ENCODE measurements at regions not wholly inside any gene's neighbourhood (a gene's known extent, or its start where the extent isn't known, plus 50 kb on each side); places are given as distances from the start of the nearest gene placed in this dataset.
"Not testable (repeated sequence)": the region's sequence is repeated elsewhere in the genome, so short reads cannot be mapped to it uniquely, and the experiment has no call there.

GRCh38 chr4:12071316-12071715, 642.6 kb upstream of the HS3ST1 start:
- no peak for DNase-seq (ENCODE audit: low spot score)

- DNase-seq (ENCODE audit: low spot score), result no peak
Observed at GRCh38 chr4:12053966-12054365, 625.3 kb upstream of the HS3ST1 start.

DNA sequence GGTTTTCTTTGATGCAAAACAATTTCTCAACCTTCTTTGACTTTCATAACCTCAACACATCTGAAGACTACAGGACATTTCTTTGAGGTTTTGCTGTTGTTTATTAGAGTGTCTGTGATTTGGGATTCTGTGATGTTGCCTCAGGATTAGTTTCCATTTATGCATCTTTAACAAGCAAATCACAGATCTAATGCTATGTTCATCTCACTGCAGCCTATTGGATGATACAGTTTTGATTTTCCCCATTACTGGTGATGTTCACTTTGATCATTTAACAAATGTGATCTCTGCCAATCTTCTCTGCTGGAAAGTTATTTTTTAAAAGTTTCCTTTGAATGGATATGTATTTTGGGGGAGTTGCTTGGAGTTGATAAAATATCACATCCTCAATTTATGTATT, 624.9 kb upstream of the HS3ST1 start:
- no peak for DNase-seq (ENCODE audit: low spot score)

DNA sequence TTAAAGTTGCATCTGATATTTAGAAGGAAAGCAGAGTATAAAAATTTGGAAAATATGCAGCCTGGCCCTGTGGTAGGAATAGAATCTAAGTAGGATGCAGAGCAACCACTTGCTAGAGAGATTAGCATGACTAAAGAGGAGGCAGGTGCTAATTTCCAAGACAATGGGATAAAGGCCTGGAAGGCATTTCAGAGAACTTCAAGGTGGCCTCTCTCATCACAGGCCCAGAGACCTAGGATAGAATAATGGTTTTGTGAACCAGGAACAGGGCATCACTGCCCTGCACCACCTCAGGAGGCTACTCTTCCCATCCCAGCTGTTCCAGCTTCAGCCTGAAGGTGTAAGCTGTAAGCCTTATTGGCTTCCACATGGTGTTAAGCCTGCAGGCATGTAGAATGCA, 621.7 kb upstream of the HS3ST1 start:
- DNase-seq (ENCODE audit: low spot score), result no peak

DNA sequence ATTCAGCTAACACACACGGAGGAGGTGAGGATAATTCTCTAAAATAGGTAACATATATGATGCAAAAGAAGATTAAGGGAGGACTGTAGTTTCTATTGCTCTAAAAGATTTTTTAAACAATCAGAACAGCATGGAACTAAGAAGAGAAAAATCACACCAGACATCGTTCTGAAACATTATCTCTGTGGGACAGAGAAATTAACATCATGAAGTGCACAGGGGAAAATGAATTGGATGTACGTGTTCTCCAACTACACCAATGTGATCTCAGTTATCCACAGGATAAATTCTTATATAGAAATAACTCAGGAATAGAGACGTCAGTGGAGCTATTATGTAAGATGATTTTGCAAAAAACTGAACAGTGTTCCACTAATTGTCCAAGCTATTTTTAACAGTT, 614.1 kb upstream of the HS3ST1 start:
- no peak for DNase-seq (ENCODE audit: low spot score)

DNA sequence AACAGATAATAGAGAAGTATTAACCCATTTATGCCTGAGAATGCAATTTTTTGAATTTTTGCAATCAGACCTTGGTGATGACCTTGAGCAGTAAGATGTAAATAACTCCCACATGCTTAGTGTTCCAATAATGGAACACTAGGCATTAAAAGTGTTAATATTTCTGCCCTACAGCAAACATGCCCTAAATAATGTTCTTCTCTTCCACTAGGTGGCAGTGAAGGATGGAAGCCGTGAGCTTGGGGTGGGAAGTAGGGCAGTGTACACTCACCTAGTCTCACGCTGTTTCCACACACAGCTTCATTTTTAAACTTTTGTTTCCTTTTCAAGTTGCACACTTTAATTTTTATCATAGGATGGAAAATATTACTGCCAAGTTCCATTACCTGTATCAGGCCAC, 613.1 kb upstream of the HS3ST1 start:
- DNase-seq (ENCODE audit: low spot score), result no peak

GRCh38 chr4:12036450-12036849, 607.8 kb upstream of the HS3ST1 start:
- DNase-seq (ENCODE audit: low spot score), result no peak

DNA sequence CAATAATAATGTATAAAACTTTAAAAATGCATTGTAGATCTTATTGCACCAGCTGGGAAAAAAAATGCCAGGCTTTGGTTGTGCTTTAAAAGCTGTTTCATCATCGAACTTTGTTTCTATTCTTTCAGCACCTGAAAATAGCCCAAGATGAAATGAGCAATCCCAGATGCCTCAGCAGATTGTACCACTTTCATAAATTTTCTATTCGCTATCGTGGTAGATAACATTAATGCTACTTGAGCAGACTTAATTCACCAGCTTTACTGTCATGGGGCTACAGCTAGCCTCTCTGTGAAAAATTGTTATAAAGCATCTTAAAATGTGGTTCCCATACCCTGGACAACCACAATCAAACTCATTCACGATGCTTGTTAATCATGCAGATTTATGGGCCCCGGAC, 599.6 kb upstream of the HS3ST1 start:
- no peak for DNase-seq (ENCODE audit: low spot score)

- DNase-seq (ENCODE audit: low spot score), result no peak
Observed at GRCh38 chr4:12022409-12022808, 593.7 kb upstream of the HS3ST1 start.

DNA sequence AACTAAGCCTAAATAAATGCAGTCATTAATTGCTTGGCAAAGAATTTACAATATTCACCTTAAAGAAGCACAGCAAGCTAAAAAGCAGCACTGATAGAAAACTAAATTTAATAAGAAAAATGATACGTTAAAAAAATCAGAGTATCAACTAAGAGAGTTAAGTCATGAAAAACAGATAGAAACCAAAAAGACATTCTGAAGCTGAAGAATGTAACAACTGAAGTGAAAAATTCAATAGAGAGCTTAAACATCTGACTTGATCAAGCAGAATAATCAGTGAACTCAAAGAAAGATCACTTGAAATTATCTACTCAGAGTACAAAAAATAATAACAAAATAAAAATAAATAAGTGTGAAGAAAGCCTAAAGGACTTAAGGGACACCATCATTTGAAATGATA, 588.0 kb upstream of the HS3ST1 start:
- no peak for DNase-seq (ENCODE audit: low spot score)

DNA sequence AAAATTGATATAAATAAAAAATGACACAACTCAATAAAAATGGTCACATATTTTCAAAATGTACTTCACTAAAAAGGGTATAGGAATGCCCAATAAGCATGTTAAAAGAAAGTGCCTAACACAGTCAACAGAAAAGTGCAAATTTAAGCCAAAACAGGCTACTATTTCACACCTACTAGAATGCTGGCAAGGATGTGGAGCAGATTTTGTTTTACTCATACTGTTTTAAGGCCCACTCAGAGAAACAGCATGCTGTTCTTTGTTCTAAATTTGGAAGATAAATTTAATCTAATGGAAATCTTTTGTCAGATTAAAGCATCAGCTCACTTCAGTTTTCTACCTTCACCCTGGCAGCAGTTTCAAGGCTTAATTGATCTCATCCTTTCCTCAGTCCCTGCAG, 576.8 kb upstream of the HS3ST1 start:
- DNase-seq (ENCODE audit: low spot score), result no peak

GRCh38 chr4:11996581-11996980, 567.9 kb upstream of the HS3ST1 start:
- not testable (repeated sequence) for DNase-seq (ENCODE audit: low spot score)

DNA sequence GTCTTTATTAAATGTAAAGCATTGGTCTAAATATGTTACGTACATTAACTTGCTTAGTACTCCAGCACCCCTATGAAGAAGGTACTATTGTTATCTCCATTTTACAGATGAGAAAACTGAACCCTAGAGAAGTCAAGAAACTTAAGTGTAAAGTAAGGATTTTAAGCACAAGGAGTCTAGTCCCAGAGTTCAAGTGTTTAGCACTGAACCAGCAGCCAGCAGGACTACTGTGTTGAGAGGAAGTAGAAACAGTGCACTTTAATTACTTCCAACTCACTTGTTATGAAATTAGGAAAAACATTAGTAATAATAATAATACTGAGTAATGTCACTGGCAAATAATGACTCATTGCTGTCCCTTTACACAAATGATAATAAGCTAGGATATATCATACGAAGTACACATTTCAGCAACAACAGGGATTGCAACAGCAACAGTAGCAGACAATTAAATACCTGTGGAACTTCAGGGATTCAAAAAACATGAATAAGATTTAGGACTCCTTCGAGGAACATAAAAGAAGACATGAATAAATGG, 548.1 kb upstream of the HS3ST1 start:
- DNase-seq (ENCODE audit: low spot score), result no peak

DNA sequence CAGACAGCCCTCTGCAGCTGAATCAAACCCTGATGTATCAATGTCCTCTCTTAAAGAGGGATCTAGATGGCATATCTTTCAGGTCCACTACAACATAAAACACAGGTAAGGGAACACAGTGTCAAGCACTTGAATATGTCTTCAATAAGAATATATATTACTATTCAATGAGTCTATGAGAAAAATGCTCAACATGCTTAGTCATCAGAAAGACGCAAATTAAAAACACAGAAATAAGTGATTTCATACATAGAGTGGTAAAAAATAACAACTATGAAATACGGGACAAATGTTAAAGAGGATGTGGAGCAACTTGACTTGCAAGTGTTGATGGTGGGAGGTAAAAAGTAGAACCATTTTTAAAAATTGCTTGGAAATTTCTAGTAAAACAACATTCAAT, 544.6 kb upstream of the HS3ST1 start:
- DNase-seq (ENCODE audit: low spot score), result no peak

DNA sequence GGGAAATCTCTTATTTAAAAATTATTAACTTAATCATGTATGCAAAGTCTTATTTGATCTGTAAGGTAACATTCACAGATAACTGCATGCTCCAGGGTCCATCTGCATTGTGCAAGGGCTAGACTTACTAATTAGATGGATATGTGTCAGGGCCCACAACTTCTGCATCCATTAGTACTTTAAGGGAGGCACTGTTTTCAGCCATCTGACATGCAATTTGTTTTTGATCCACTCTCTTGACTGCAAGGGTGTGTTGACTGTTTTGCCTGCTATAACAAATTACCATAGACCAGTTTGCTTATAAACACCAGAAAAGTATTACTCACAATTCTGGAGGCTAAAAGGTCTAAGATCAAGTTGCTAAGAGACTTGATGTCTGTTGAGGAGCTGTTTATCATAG, 542.1 kb upstream of the HS3ST1 start:
- no peak for DNase-seq (ENCODE audit: low spot score)

DNA sequence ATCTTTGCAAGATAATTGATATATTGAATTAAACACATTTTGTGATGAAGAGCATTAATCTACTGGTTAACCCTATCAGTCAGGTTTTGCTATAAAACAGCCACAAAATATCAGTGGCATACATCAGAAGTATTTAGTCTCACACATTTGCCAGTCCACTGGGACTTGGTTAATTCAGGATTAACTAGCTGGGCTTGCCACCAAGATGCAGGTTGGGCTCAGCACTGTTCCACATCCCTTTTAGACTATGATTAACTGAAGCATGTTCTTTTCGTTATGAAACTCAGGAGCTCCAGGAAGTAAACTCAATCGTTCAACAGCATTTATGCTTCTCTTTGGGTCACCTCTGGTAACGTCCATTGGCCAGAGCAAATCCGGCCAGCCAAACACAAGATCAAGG, 538.1 kb upstream of the HS3ST1 start:
- no peak for DNase-seq (ENCODE audit: low spot score)

DNA sequence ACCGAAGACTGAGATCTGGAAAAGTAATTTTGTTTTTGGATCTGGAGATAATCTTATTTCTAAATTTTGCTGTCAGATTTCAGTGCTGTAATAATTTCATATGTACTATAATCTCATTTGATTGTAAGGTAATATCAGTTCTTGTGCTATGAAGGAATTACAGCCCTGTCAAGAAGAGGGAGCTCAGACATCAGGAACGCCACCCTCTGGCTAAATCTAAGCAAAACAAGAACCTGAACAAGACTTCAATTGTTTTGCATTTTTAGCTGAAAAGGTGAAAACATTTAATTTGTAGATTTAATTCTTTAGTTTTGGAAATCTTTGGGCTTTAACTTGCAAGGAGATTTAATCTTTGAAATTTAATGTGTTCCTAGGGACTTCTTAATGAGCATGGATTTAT, 525.4 kb upstream of the HS3ST1 start:
- DNase-seq (ENCODE audit: low spot score), result no peak

- no peak for DNase-seq (ENCODE audit: low spot score)
Observed at GRCh38 chr4:11949355-11949754, 520.7 kb upstream of the HS3ST1 start.

- DNase-seq (ENCODE audit: low spot score), result not testable (repeated sequence)
Observed at GRCh38 chr4:11947629-11948028, 518.9 kb upstream of the HS3ST1 start.

DNA sequence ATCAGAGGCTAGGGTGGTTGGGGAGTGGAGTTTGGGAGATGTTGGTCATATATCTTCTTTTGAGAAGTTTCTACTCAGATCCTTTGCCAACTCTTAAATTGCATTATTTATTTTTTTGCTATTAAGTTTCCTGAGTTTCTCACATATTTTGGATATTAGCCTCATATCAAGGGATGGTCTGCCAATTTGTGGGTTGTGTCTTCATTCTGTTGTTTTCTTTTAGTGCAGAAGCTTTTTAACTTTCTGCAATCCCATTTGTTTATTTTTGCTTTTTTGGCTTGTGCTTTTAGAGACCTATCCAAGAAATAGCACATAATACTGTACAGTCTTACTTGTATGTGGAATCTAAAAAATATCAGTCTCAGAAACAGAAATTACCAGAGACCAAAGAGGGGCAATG, 509.2 kb upstream of the HS3ST1 start:
- DNase-seq (ENCODE audit: low spot score), result no peak

DNA sequence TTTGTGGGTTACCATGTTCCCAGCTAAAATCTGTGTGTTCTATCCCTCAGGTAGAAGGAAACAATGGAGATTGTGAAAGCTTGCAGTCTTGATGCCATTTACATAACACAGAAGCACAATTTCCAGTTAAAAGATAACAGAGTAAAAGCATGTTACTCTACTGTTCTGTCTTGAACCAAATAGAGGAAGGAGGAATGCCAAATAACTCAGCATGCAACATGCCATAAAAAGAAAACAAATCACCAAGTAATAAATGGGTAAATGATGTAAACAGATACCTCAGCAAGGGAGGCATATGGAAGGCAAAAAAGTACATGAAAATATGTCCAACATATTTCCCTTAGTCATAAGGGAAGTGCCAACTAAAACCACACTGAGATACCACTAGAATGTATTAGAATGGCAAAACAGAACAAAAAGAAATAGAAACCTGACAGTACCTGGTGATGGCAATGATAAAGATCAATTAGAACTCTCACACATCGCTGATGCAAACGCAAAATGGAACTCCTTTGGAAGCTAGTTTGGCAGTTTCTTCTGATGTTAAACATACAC, 502.6 kb upstream of the HS3ST1 start:
- DNase-seq (ENCODE audit: low spot score), result no peak

DNA sequence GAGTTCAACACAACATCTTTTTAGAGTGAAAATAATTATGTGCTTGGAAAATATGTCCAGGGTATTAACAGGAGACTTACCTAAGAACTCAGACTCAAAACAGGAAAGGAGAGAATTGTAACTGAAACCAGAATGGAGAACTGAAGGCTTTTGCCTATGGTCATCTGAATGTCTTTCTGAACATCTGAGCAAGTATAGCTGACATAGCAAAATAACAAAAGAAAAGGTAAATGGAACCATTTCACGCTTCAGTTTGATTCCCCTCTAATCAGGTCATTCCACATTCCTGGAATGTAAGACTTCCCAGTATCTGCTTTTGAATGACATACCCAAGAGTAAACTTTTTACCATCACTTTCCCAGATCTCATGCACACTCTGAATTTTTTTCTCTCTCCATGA, 500.4 kb upstream of the HS3ST1 start:
- DNase-seq (ENCODE audit: low spot score), result no peak

- no peak for DNase-seq (ENCODE audit: low spot score)
Observed at GRCh38 chr4:11919316-11919715, 490.6 kb upstream of the HS3ST1 start.

GRCh38 chr4:11914406-11914805, 485.7 kb upstream of the HS3ST1 start:
- no peak for DNase-seq (ENCODE audit: low spot score)

- no peak for DNase-seq (ENCODE audit: low spot score)
Observed at GRCh38 chr4:11912886-11913285, 484.2 kb upstream of the HS3ST1 start.
